ENCODE measurements at regions not wholly inside any gene's neighbourhood (a gene's known extent, or its start where the extent isn't known, plus 50 kb on each side); places are given as distances from the start of the nearest gene placed in this dataset.

GRCh38 chr21:43270800-43271301 lies 102.0 kb downstream of the CRYAA start:
- H3K4me1 Mint-ChIP-seq (ENCODE audit: low read depth), result peaks cover 2% of the 10 kb centered on the region
- no peak for ATAC-seq
- H3K36me3 Mint-ChIP-seq (ENCODE audit: insufficient read depth), result no peaks in the 10 kb centered on the region
- peaks cover 24% of the 10 kb centered on the region for H3K27me3 Mint-ChIP-seq (ENCODE audit: low read depth)
- DNase-seq, result no peak
- no peaks in the 10 kb centered on the region for H3K9me3 Mint-ChIP-seq
- no peak overlapping the region for H3K4me3 Mint-ChIP-seq

GRCh38 chr21:43269957-43270705 lies 101.3 kb downstream of the CRYAA start:
- no peaks in the 10 kb centered on the region for H3K36me3 Mint-ChIP-seq (ENCODE audit: insufficient read depth)
- no peaks in the 10 kb centered on the region for H3K4me1 Mint-ChIP-seq (ENCODE audit: low read depth)
- ATAC-seq (no peak), DNase-seq (no peak)
- H3K9me3 Mint-ChIP-seq, result no peaks in the 10 kb centered on the region
- H3K27me3 Mint-ChIP-seq (ENCODE audit: low read depth), result peaks cover 22% of the 10 kb centered on the region
- no peak overlapping the region for H3K4me3 Mint-ChIP-seq

GRCh38 chr21:43269440-43269839 lies 100.6 kb downstream of the CRYAA start:
- H3K4me3 Mint-ChIP-seq, result no peak overlapping the region
- H3K4me1 Mint-ChIP-seq (ENCODE audit: low read depth), result no peaks in the 10 kb centered on the region

GRCh38 chr21:43268804-43269186 lies 100.0 kb downstream of the CRYAA start:
- Mint-ChIP-seq H3K27me3 (ENCODE audit: low read depth) (peaks cover 15% of the 10 kb centered on the region), H3K36me3 (ENCODE audit: insufficient read depth) (no peaks in the 10 kb centered on the region), H3K4me3 (no peak overlapping the region), H3K4me1 (ENCODE audit: low read depth) (no peaks in the 10 kb centered on the region), H3K9me3 (no peaks in the 10 kb centered on the region)
- DNase-seq (no peak), ATAC-seq (no peak)

More at GRCh38 chr21:43269440-43269839, 100.6 kb downstream of the CRYAA start:
- DNase-seq, result peak; percentile 42
- ATAC-seq, result peak in 1 of 2 donors; percentile 53
- no peaks in the 10 kb centered on the region for H3K36me3 Mint-ChIP-seq (ENCODE audit: insufficient read depth)
- no peaks in the 10 kb centered on the region for H3K9me3 Mint-ChIP-seq
- peaks cover 22% of the 10 kb centered on the region for H3K27me3 Mint-ChIP-seq (ENCODE audit: low read depth)

GRCh38 chr21:43268086-43268803 lies 99.4 kb downstream of the CRYAA start:
- ATAC-seq (no peak), DNase-seq (no peak)
- Mint-ChIP-seq H3K4me3 (no peak overlapping the region), H3K9me3 (no peaks in the 10 kb centered on the region), H3K4me1 (ENCODE audit: low read depth) (no peaks in the 10 kb centered on the region), H3K27me3 (ENCODE audit: low read depth) (peaks cover 15% of the 10 kb centered on the region), H3K36me3 (ENCODE audit: insufficient read depth) (no peaks in the 10 kb centered on the region)

- no peak for ATAC-seq
- no peak overlapping the region for H3K4me3 Mint-ChIP-seq
- H3K27me3 Mint-ChIP-seq (ENCODE audit: low read depth), result peaks cover 12% of the 10 kb centered on the region
- no peak for DNase-seq
- no peaks in the 10 kb centered on the region for H3K36me3 Mint-ChIP-seq (ENCODE audit: insufficient read depth)
- H3K9me3 Mint-ChIP-seq, result no peaks in the 10 kb centered on the region
- H3K4me1 Mint-ChIP-seq (ENCODE audit: low read depth), result no peaks in the 10 kb centered on the region
These were observed 98.7 kb downstream of the CRYAA start for GRCh38 chr21:43267391-43268085.

- Mint-ChIP-seq H3K27me3 (ENCODE audit: low read depth) (peaks cover 8% of the 10 kb centered on the region), H3K4me1 (ENCODE audit: low read depth) (no peaks in the 10 kb centered on the region), H3K36me3 (ENCODE audit: insufficient read depth) (no peaks in the 10 kb centered on the region), H3K4me3 (no peak overlapping the region), H3K9me3 (no peaks in the 10 kb centered on the region)
- DNase-seq, result no peak
- ATAC-seq, result no peak
These were observed 97.7 kb downstream of the CRYAA start for GRCh38 chr21:43266534-43266933.

- Mint-ChIP-seq H3K9me3 (no peaks in the 10 kb centered on the region), H3K4me3 (no peak overlapping the region), H3K27me3 (ENCODE audit: low read depth) (no peaks in the 10 kb centered on the region), H3K36me3 (ENCODE audit: insufficient read depth) (no peaks in the 10 kb centered on the region), H3K4me1 (ENCODE audit: low read depth) (no peaks in the 10 kb centered on the region)
- peak; percentile 28 to 34 for ATAC-seq
- DNase-seq, result no peak
These were observed 93.6 kb downstream of the CRYAA start for GRCh38 chr21:43262427-43262826.
